ENCODE measurements at regions not wholly inside any gene's neighbourhood (a gene's known extent, or its start where the extent isn't known, plus 50 kb on each side); places are given as distances from the start of the nearest gene placed in this dataset.

- H2AFZ ChIP-seq (ENCODE audit: control insufficient read depth, low read depth, low read length), result no peak overlapping the region
- H3K4me3 ChIP-seq, result no peak overlapping the region
- ATAC-seq, result no peak
- TF ChIP-seq EED (IDR thresholded peaks at IDR 0.05; ENCODE audit: low read depth), result no peak
- no peak for TF ChIP-seq EGR1 (IDR thresholded peaks at IDR 0.05; ENCODE audit: borderline replicate concordance in 1 of 2, low read depth in 2 of 2, low read length in 2 of 2)
- TF ChIP-seq EZH2 (IDR thresholded peaks at IDR 0.05; ENCODE audit: borderline replicate concordance, control insufficient read depth, low read depth, low read length), result no peak
- TF ChIP-seq RAD51 (IDR thresholded peaks at IDR 0.05), result no peak
- TF ChIP-seq SP1 (IDR thresholded peaks at IDR 0.05; ENCODE audit: low read depth, low read length), result no peak
- no peak for TF ChIP-seq SUZ12 (IDR thresholded peaks at IDR 0.05; ENCODE audit: unreplicated experiment)
- TF ChIP-seq, protein P1, sequence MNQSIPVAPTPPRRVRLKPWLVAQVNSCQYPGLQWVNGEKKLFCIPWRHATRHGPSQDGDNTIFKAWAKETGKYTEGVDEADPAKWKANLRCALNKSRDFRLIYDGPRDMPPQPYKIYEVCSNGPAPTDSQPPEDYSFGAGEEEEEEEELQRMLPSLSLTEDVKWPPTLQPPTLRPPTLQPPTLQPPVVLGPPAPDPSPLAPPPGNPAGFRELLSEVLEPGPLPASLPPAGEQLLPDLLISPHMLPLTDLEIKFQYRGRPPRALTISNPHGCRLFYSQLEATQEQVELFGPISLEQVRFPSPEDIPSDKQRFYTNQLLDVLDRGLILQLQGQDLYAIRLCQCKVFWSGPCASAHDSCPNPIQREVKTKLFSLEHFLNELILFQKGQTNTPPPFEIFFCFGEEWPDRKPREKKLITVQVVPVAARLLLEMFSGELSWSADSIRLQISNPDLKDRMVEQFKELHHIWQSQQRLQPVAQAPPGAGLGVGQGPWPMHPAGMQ (IDR thresholded peaks at IDR 0.05; ENCODE audit: borderline replicate concordance), result no peak
- TF ChIP-seq SRF (IDR thresholded peaks at IDR 0.05; ENCODE audit: low read depth in 2 of 2, low read length in 2 of 2), result no peak
- no peak for TF ChIP-seq KAT2A (conservative IDR thresholded peaks at IDR 0.05; ENCODE audit: control insufficient read depth, low read depth, low read length)
- TF ChIP-seq HDGF (IDR thresholded peaks at IDR 0.05), result no peak
- no peak for TF ChIP-seq PAX5 (IDR thresholded peaks at IDR 0.05; ENCODE audit: borderline replicate concordance, low read depth, low read length)
- no peak for TF ChIP-seq POLR2AphosphoS2 (IDR thresholded peaks at IDR 0.05; ENCODE audit: low read depth, low read length)
- no peak for TF ChIP-seq IKZF2 (IDR thresholded peaks at IDR 0.05)
- no peak overlapping the region for H3K9ac ChIP-seq (ENCODE audit: control insufficient read depth, insufficient read depth, low read length)
- ChIA-PET POLR2A (no interaction called here), CTCF (interaction anchor here (1.6 kb wide), 1 partner anchor 9 kb away, joined by 3 read pairs; no protein-coding TSS in a partner anchor), SMC1A (ENCODE audit: uncharacterized antibody, unreplicated experiment) (no interaction called here), RAD21 (ENCODE audit: unreplicated experiment) (no interaction called here)
- no peaks in the 10 kb centered on the region for H3K9me3 ChIP-seq (replicated peaks; ENCODE audit: control insufficient read depth, insufficient read depth, low read length)
- in situ Hi-C loops (cut with MboI) (loop anchor here (25.0 kb wide), 2 partner anchors 197 to 372 kb away; no protein-coding TSS in a partner anchor), intact Hi-C loops (cut with micrococcal nuclease; ENCODE audit: unreplicated experiment) (no loop called here)
- H3K4me1 ChIP-seq (ENCODE audit: control insufficient read depth, insufficient read depth, low read length), result no peaks in the 10 kb centered on the region
- H3K4me2 ChIP-seq (ENCODE audit: control insufficient read depth, insufficient read depth), result no peak overlapping the region
- H3K27me3 ChIP-seq (replicated peaks in 1 of 2; ENCODE audit: control insufficient read depth in 2 of 2, insufficient read depth in 2 of 2, low read length in 1 of 2), result no peaks in the 10 kb centered on the region
- no TSS peak for BruUV-seq (replicated peaks)
- FAIRE-seq, result no peak
- H4K20me1 ChIP-seq (ENCODE audit: control insufficient read depth, insufficient read depth), result no peaks in the 10 kb centered on the region
- no peak overlapping the region for H3K27ac ChIP-seq (ENCODE audit: control insufficient read depth, insufficient read depth)
- H3K36me3 ChIP-seq (ENCODE audit: control insufficient read depth in 2 of 2, insufficient read depth in 2 of 2, low read length in 1 of 2), result no peaks in the 10 kb centered on the region
- no peaks in the 10 kb centered on the region for H3K79me2 ChIP-seq (ENCODE audit: control insufficient read depth, insufficient read depth, low read length)
- no peak for DNase-seq (ENCODE audit: low read depth, low spot score)
- WGBS (ENCODE audit: insufficient coverage, insufficient replicate concordance, low lambda C conversion rate, missing lambda C conversion rate), result 0% methylated on average over 1 of the region's 1 CpG
Measured at GRCh38 chr3:87158823-87159222, 68.3 kb upstream of the CHMP2B start.
